MM.1S (cell line): ENCODE measurements at regions not wholly inside any gene's neighbourhood (a gene's known extent, or its start where the extent isn't known, plus 50 kb on each side); places are given as distances from the start of the nearest gene placed in this dataset.
"Not testable (repeated sequence)": the region's sequence is repeated elsewhere in the genome, so short reads cannot be mapped to it uniquely, and the experiment has no call there.

Source experiments
- DNase-seq: peaks from one replicate; pipeline ENCODE4 v3.0.0-alpha.2; 2015
- H2AFZ ChIP-seq: fragments of 300-600 bp; sonication (generic); 2 replicates; pipeline ENCODE4 v1.6.0; 2016; ENCODE audit warnings: antibody characterized with exemption, low read length
- H3F3A ChIP-seq: fragments of 300-600 bp; sonication (generic); 2 replicates; pipeline ENCODE4 v1.6.1; 2016; ENCODE audit warnings: mild to moderate bottlenecking, antibody characterized with exemption, low read length, moderate library complexity, mixed read lengths; ENCODE audit not compliant: insufficient read depth
- H3K27ac ChIP-seq: fragments of 300-600 bp; sonication (generic); 2 replicates; pipeline ENCODE4 v1.5.1; 2016; ENCODE audit warnings: mild to moderate bottlenecking, low read length
- H3K27me3 ChIP-seq: fragments of 300-600 bp; sonication (generic); replicated peaks from 2 replicates; pipeline ENCODE4 v1.6.0; 2016; ENCODE audit warnings: low read length; ENCODE audit not compliant: insufficient read depth
- H3K36me3 ChIP-seq: fragments of 300-600 bp; sonication (generic); replicated peaks from 2 replicates; pipeline ENCODE4 v1.6.1; 2016; ENCODE audit warnings: mild to moderate bottlenecking, low read length, mixed read lengths; ENCODE audit not compliant: insufficient read depth
- H3K4me1 ChIP-seq: fragments of 300-600 bp; sonication (generic); 2 replicates; pipeline ENCODE4 v1.6.1; 2016; ENCODE audit warnings: low read length, mixed read lengths
- H3K4me2 ChIP-seq: fragments of 300-600 bp; sonication (generic); 2 replicates; pipeline ENCODE4 v1.6.0; 2016; ENCODE audit warnings: low read depth, low read length
- H3K4me3 ChIP-seq: fragments of 300-600 bp; sonication (generic); 2 replicates; pipeline ENCODE4 v1.5.1; 2016; ENCODE audit warnings: low read length, mixed read lengths
- H3K79me2 ChIP-seq: fragments of 300-600 bp; sonication (generic); 2 replicates; pipeline ENCODE4 v1.6.1; 2016; ENCODE audit warnings: mixed run types, low read length, mixed read lengths
- H3K9ac ChIP-seq: fragments of 300-600 bp; sonication (generic); 2 replicates; pipeline ENCODE4 v1.6.1; 2016; ENCODE audit warnings: low read length, mixed read lengths
- H3K9me2 ChIP-seq: fragments of 300-600 bp; sonication (generic); replicated peaks from 2 replicates; pipeline ENCODE4 v1.6.1; 2016; ENCODE audit warnings: mild to moderate bottlenecking, low read length, mixed read lengths; ENCODE audit not compliant: insufficient read depth
- H3K9me3 ChIP-seq: fragments of 300-600 bp; sonication (generic); replicated peaks from 2 replicates; pipeline ENCODE4 v1.6.1; 2016; ENCODE audit warnings: mild to moderate bottlenecking, low read length, mixed read lengths; ENCODE audit not compliant: insufficient read depth
- H4K20me1 ChIP-seq: fragments of 300-600 bp; sonication (generic); 2 replicates; pipeline ENCODE4 v1.6.1; 2016; ENCODE audit warnings: mild to moderate bottlenecking, low read length, moderate library complexity, mixed read lengths; ENCODE audit not compliant: insufficient read depth

- H3K79me2 ChIP-seq, H3K9ac ChIP-seq, DNase-seq, H3K9me3 ChIP-seq, H3K36me3 ChIP-seq, H3F3A ChIP-seq, H3K9me2 ChIP-seq, H3K27ac ChIP-seq, H4K20me1 ChIP-seq, H3K4me1 ChIP-seq, H2AFZ ChIP-seq, H3K27me3 ChIP-seq, H3K4me2 ChIP-seq, H3K4me3 ChIP-seq: not testable (repeated sequence)
These were observed 325.1 kb upstream of the CHRNA7 start for GRCh38 chr15:31705076-31705678.

- H2AFZ ChIP-seq, H3K27me3 ChIP-seq, H4K20me1 ChIP-seq, H3K27ac ChIP-seq, H3K9me3 ChIP-seq, H3K4me2 ChIP-seq, H3K36me3 ChIP-seq, H3K9ac ChIP-seq, H3K9me2 ChIP-seq, H3F3A ChIP-seq, H3K4me3 ChIP-seq, H3K4me1 ChIP-seq, H3K79me2 ChIP-seq: not testable (repeated sequence)
- peak; percentile 46 for DNase-seq
These were observed 322.2 kb upstream of the CHRNA7 start for GRCh38 chr15:31707944-31708702.

- not testable (repeated sequence) for H3K36me3 ChIP-seq, H3F3A ChIP-seq, H3K9ac ChIP-seq, DNase-seq, H2AFZ ChIP-seq, H3K4me3 ChIP-seq, H3K4me2 ChIP-seq, H3K27ac ChIP-seq, H3K9me2 ChIP-seq, H3K79me2 ChIP-seq, H3K9me3 ChIP-seq, H3K4me1 ChIP-seq, H3K27me3 ChIP-seq, H4K20me1 ChIP-seq
These were observed 321.5 kb upstream of the CHRNA7 start for GRCh38 chr15:31708703-31709327.

- not testable (repeated sequence) for H3K4me3 ChIP-seq, H2AFZ ChIP-seq, H3K9me3 ChIP-seq, H3F3A ChIP-seq, H3K27me3 ChIP-seq, H3K9me2 ChIP-seq, DNase-seq, H3K4me1 ChIP-seq, H3K36me3 ChIP-seq, H4K20me1 ChIP-seq, H3K79me2 ChIP-seq, H3K27ac ChIP-seq, H3K4me2 ChIP-seq, H3K9ac ChIP-seq
These were observed 320.8 kb upstream of the CHRNA7 start for GRCh38 chr15:31709479-31709878.

- H3K4me2 ChIP-seq, H3K79me2 ChIP-seq, H3K4me3 ChIP-seq, H3K4me1 ChIP-seq, H4K20me1 ChIP-seq, H3K9me2 ChIP-seq, H3K9me3 ChIP-seq, DNase-seq, H2AFZ ChIP-seq, H3F3A ChIP-seq, H3K36me3 ChIP-seq, H3K27ac ChIP-seq, H3K9ac ChIP-seq, H3K27me3 ChIP-seq: not testable (repeated sequence)
These were observed 319.5 kb upstream of the CHRNA7 start for GRCh38 chr15:31710806-31711205.

- not testable (repeated sequence) for H3K9me2 ChIP-seq, DNase-seq, H3K79me2 ChIP-seq, H3K9me3 ChIP-seq, H2AFZ ChIP-seq, H3K27me3 ChIP-seq, H3K4me1 ChIP-seq, H3K9ac ChIP-seq, H3F3A ChIP-seq, H3K4me3 ChIP-seq, H3K4me2 ChIP-seq, H4K20me1 ChIP-seq, H3K36me3 ChIP-seq, H3K27ac ChIP-seq
These were observed 315.1 kb upstream of the CHRNA7 start for GRCh38 chr15:31715208-31715607.

GRCh38 chr15:31718625-31719024, 311.7 kb upstream of the CHRNA7 start:
- H3K4me1 ChIP-seq, H4K20me1 ChIP-seq, H3K9me3 ChIP-seq, H3K27me3 ChIP-seq, H3K4me2 ChIP-seq, H3K9ac ChIP-seq, H3K79me2 ChIP-seq, H3F3A ChIP-seq, H3K9me2 ChIP-seq, H3K4me3 ChIP-seq, H3K36me3 ChIP-seq, H3K27ac ChIP-seq, H2AFZ ChIP-seq, DNase-seq: not testable (repeated sequence)
